ENCODE measurements at regions not wholly inside any gene's neighbourhood (a gene's known extent, or its start where the extent isn't known, plus 50 kb on each side); places are given as distances from the start of the nearest gene placed in this dataset.

DNA sequence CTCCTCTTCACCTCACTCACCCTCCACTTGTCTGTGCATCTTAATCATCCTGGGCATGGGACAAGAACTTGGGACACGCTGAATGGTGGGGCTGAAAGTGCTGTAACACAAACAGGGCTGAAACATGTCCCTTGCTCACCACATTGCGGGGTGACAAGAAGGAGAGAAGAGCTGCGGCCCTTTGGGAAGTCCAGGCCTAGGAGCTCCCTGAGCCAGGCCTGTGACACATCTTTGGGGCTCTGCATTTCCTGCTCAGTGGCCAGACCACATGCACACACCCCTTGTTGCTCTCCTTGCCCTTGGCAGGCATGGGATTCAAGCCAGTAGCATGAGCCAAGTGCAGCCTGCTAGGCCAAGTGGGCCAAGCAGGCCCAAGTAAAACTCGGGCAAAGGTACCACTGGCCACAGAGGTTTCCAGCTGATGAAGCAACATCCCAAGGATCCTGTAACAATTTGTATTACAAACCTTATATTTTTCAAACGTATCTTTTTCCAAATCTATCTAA, 1384.3 kb upstream of the PCDH20 start:
- Histone ChIP-seq H3K23me2 (ENCODE audit: insufficient read length, low read depth, low read length, poor library complexity, severe bottlenecking) (no peaks in the 10 kb centered on the region), H2BK20ac (ENCODE audit: low read depth, low read length, poor library complexity, severe bottlenecking) (no peak overlapping the region), H3K56ac (ENCODE audit: insufficient read length, low read depth, low read length) (no peak overlapping the region), H3K9ac (ENCODE audit: extremely low read depth, insufficient read length, low read length) (no peak overlapping the region), H2BK120ac (ENCODE audit: low read depth, low read length, poor library complexity, severe bottlenecking) (no peak overlapping the region), H3T11ph (ENCODE audit: low read length) (no peak overlapping the region), H3K23ac (ENCODE audit: insufficient read length, low read depth, low read length) (no peak overlapping the region), H2AFZ (ENCODE audit: low read length) (no peak overlapping the region), H4K8ac (replicated peaks; ENCODE audit: insufficient read length, low read depth, low read length) (no peak overlapping the region), H2BK12ac (ENCODE audit: insufficient read length, low read depth, low read length) (no peak overlapping the region), H4K5ac (ENCODE audit: insufficient read length, low read depth, low read length) (no peak overlapping the region), H3K4me2 (ENCODE audit: insufficient read depth, insufficient read length, low read length) (no peak overlapping the region), H2BK15ac (ENCODE audit: low read depth, low read length) (no peak overlapping the region), H3K18ac (ENCODE audit: insufficient read length, low read depth, low read length) (no peak overlapping the region), H4K91ac (ENCODE audit: insufficient read length, low read depth, low read length) (no peak overlapping the region), H4K20me1 (ENCODE audit: control insufficient read depth, insufficient read depth, insufficient read length) (no peaks in the 10 kb centered on the region), H3K9me3 (ENCODE audit: control insufficient read depth, low read depth, low read length) (no peaks in the 10 kb centered on the region), H3K4ac (ENCODE audit: low read depth, low read length) (no peak overlapping the region), H2BK5ac (ENCODE audit: insufficient read length, low read length) (no peak overlapping the region), H2AK5ac (ENCODE audit: insufficient read length, low read length) (no peak overlapping the region), H3K14ac (ENCODE audit: insufficient read depth, low read length) (no peak overlapping the region), H3K27ac (ENCODE audit: insufficient read length, low read depth, low read length) (no peak overlapping the region), H3K79me1 (ENCODE audit: insufficient read depth, low read depth, low read length, poor library complexity, severe bottlenecking) (no peaks in the 10 kb centered on the region), H3K4me1 (ENCODE audit: insufficient read depth, low read length) (no peaks in the 10 kb centered on the region), H3K79me2 (ENCODE audit: insufficient read depth, low read length) (no peaks in the 10 kb centered on the region), H3K27me3 (ENCODE audit: insufficient read depth, low read length) (no peaks in the 10 kb centered on the region)
- DNase-seq, result no peak
- no peak overlapping the region for H3K27ac Mint-ChIP-seq
- WGBS (ENCODE audit: extremely low coverage, insufficient read length, low lambda C conversion rate), result 100% methylated on average over 1 of the region's 5 CpGs
- H3K36me3 Mint-ChIP-seq (ENCODE audit: insufficient read depth in 1 of 3, low read depth in 3 of 3), result no peaks in the 10 kb centered on the region
- peaks cover 0 to 3% of the 10 kb centered on the region in 2 experiments; a peak in 1 of 5 replicates for H3K9me3 Mint-ChIP-seq
- H3K4me3 Mint-ChIP-seq, result no peak overlapping the region
- H3K4me1 Mint-ChIP-seq, result peaks cover 2 to 3% of the 10 kb centered on the region in 2 experiments; a peak in 1 of 4 replicates
- TF ChIP-seq, protein P1, sequence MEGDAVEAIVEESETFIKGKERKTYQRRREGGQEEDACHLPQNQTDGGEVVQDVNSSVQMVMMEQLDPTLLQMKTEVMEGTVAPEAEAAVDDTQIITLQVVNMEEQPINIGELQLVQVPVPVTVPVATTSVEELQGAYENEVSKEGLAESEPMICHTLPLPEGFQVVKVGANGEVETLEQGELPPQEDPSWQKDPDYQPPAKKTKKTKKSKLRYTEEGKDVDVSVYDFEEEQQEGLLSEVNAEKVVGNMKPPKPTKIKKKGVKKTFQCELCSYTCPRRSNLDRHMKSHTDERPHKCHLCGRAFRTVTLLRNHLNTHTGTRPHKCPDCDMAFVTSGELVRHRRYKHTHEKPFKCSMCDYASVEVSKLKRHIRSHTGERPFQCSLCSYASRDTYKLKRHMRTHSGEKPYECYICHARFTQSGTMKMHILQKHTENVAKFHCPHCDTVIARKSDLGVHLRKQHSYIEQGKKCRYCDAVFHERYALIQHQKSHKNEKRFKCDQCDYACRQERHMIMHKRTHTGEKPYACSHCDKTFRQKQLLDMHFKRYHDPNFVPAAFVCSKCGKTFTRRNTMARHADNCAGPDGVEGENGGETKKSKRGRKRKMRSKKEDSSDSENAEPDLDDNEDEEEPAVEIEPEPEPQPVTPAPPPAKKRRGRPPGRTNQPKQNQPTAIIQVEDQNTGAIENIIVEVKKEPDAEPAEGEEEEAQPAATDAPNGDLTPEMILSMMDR (conservative IDR thresholded peaks at IDR 0.05), result no peak
- no peaks in the 10 kb centered on the region for H3K27me3 Mint-ChIP-seq (ENCODE audit: low read depth)
